ENCODE measurements at regions not wholly inside any gene's neighbourhood (a gene's known extent, or its start where the extent isn't known, plus 50 kb on each side); places are given as distances from the start of the nearest gene placed in this dataset.
"Not testable (repeated sequence)": the region's sequence is repeated elsewhere in the genome, so short reads cannot be mapped to it uniquely, and the experiment has no call there.

- H3K27ac ChIP-seq, result no peak overlapping the region
- TF ChIP-seq ZFX (IDR thresholded peaks at IDR 0.05; ENCODE audit: borderline replicate concordance) (no peak), CTCF (IDR thresholded peaks at IDR 0.05) (no peak)
These were observed 1197.4 kb downstream of the SUCLG1 start for GRCh38 chr2:83261591-83262136.

GRCh38 chr2:83253848-83254247 is 1205.2 kb downstream of the SUCLG1 start:
- no peak for TF ChIP-seq CTCF (IDR thresholded peaks at IDR 0.05)
- TF ChIP-seq ZFX (IDR thresholded peaks at IDR 0.05; ENCODE audit: borderline replicate concordance), result no peak
- no peak overlapping the region for H3K27ac ChIP-seq

- no peak overlapping the region for H3K27ac ChIP-seq
- no peak for TF ChIP-seq CTCF (IDR thresholded peaks at IDR 0.05)
- no peak for TF ChIP-seq ZFX (IDR thresholded peaks at IDR 0.05; ENCODE audit: borderline replicate concordance)
These were observed 1207.7 kb downstream of the SUCLG1 start for GRCh38 chr2:83251321-83251872.

GRCh38 chr2:83245806-83246537 is 1213.1 kb downstream of the SUCLG1 start:
- not testable (repeated sequence) for H3K27ac ChIP-seq

GRCh38 chr2:83240611-83241010 is 1218.5 kb downstream of the SUCLG1 start:
- TF ChIP-seq ZFX (IDR thresholded peaks at IDR 0.05; ENCODE audit: borderline replicate concordance) (no peak), CTCF (IDR thresholded peaks at IDR 0.05) (no peak)
- no peak overlapping the region for H3K27ac ChIP-seq

- TF ChIP-seq CTCF (IDR thresholded peaks at IDR 0.05) (no peak), ZFX (IDR thresholded peaks at IDR 0.05; ENCODE audit: borderline replicate concordance) (no peak)
- H3K27ac ChIP-seq, result no peak overlapping the region
These were observed 1221.0 kb downstream of the SUCLG1 start for GRCh38 chr2:83238111-83238510.

GRCh38 chr2:83234246-83234645 is 1224.8 kb downstream of the SUCLG1 start:
- TF ChIP-seq CTCF (IDR thresholded peaks at IDR 0.05) (no peak), ZFX (IDR thresholded peaks at IDR 0.05; ENCODE audit: borderline replicate concordance) (no peak)
- H3K27ac ChIP-seq, result no peak overlapping the region

All from 22Rv1 (cell line).